K562 (cell line): ENCODE measurements at regions not wholly inside any gene's neighbourhood (a gene's known extent, or its start where the extent isn't known, plus 50 kb on each side); places are given as distances from the start of the nearest gene placed in this dataset.

ENCODE experiments used
- HOMEZ ChIP-seq: fragments of 250-450 bp; sonication (Bioruptor Pico); IDR thresholded peaks from 2 replicates; pipeline ENCODE4 v1.4.0; 2020; ENCODE audit warnings: mild to moderate bottlenecking, moderate library complexity
- LARP7 ChIP-seq: fragments of 450-650 bp; IDR thresholded peaks from 2 replicates; pipeline ENCODE4 v1.6.1; 2016
- MCM2 ChIP-seq: fragments of 450-650 bp; IDR thresholded peaks from 2 replicates; pipeline ENCODE4 v1.6.1; 2017; ENCODE audit warnings: low read depth, mild to moderate bottlenecking
- MXI1 ChIP-seq: IDR thresholded peaks from 2 replicates; pipeline ENCODE4 v1.6.1; 2011; ENCODE audit warnings: low read depth, mild to moderate bottlenecking, improper control_type of control experiment, low read length
- SLC30A9 ChIP-seq: fragments of 250-450 bp; sonication (Bioruptor Pico); IDR thresholded peaks from 2 replicates; pipeline ENCODE4 v1.8.0; 2022; ENCODE audit warnings: mild to moderate bottlenecking, moderate library complexity
- TCFL5 ChIP-seq: fragments of 250-450 bp; sonication (Bioruptor Pico); conservative IDR thresholded peaks from 2 replicates; pipeline ENCODE4 v1.6.1; 2021; ENCODE audit warnings: mild to moderate bottlenecking, moderate library complexity, matching md5 sums
- TSHZ1 ChIP-seq: fragments of 250-450 bp; sonication (Bioruptor Pico); IDR thresholded peaks from 2 replicates; pipeline ENCODE4 v1.4.0; 2020; ENCODE audit warnings: mild to moderate bottlenecking, moderate library complexity
- ZBTB43 ChIP-seq: sonication (generic); formaldehyde crosslinking; IDR thresholded peaks from 2 replicates; pipeline ENCODE4 v1.8.0; 2023; ENCODE audit warnings: mild to moderate bottlenecking, missing genetic modification reagents
- ZBTB7A ChIP-seq: IDR thresholded peaks from 2 replicates; pipeline ENCODE4 v1.6.1; 2011; ENCODE audit warnings: low read depth, mild to moderate bottlenecking, low read length, moderate library complexity, borderline replicate concordance; ENCODE audit not compliant: control insufficient read depth
- ZNF551 ChIP-seq: fragments of 250-450 bp; sonication (Bioruptor Pico); IDR thresholded peaks from 2 replicates; pipeline ENCODE4 v1.5.0; 2021; ENCODE audit warnings: mild to moderate bottlenecking, moderate library complexity

GRCh38 chr2:226169751-226170581, 629.7 kb downstream of the IRS1 start (continued):
- TF ChIP-seq TSHZ1 (CRISPR knock-in tag), result no peak
- TF ChIP-seq LARP7, result no peak
- no peak for TF ChIP-seq ZNF551 (CRISPR knock-in tag)
- no peak for TF ChIP-seq ZBTB43 (CRISPR knock-in tag)
- TF ChIP-seq MXI1, result no peak
- TF ChIP-seq TCFL5 (CRISPR knock-in tag), result no peak
- TF ChIP-seq MCM2, result no peak
- no peak for TF ChIP-seq HOMEZ
- TF ChIP-seq SLC30A9 (CRISPR knock-in tag), result no peak
- no peak for TF ChIP-seq ZBTB7A
